HepG2 (cell line): ENCODE measurements at regions not wholly inside any gene's neighbourhood (a gene's known extent, or its start where the extent isn't known, plus 50 kb on each side); places are given as distances from the start of the nearest gene placed in this dataset.

Experiments
- EP300 ChIP-seq, 3 experiments: sonication (generic) in 1 of 3; formaldehyde crosslinking in 1 of 3; IDR thresholded peaks; 2 replicates each; pipeline versions ENCODE4 v1.5.1 to v1.6.1; 2011 to 2020; ENCODE audit warnings: low read depth in 2 of 3, low read length in 2 of 3, borderline replicate concordance in 1 of 3, improper control_type of control experiment in 1 of 3, mild to moderate bottlenecking in 1 of 3, missing genetic modification reagents in 1 of 3, moderate library complexity in 1 of 3
- ESRRA ChIP-seq: sonication (generic); formaldehyde crosslinking; IDR thresholded peaks from 2 replicates; pipeline ENCODE4 v1.5.1; 2020; ENCODE audit warnings: mild to moderate bottlenecking, low read depth, missing genetic modification reagents
- EZH2 ChIP-seq: conservative IDR thresholded peaks from 2 replicates; pipeline ENCODE4 v1.6.1; 2012; ENCODE audit warnings: mild to moderate bottlenecking, low read depth, low read length, moderate library complexity
- JUNB ChIP-seq: sonication (generic); formaldehyde crosslinking; IDR thresholded peaks from 2 replicates; pipeline ENCODE4 v1.8.0; 2022; ENCODE audit warnings: missing genetic modification reagents, mild to moderate bottlenecking, borderline replicate concordance
- NFRKB ChIP-seq: fragments of 450-650 bp; IDR thresholded peaks from 2 replicates; pipeline ENCODE4 v1.6.1; 2017
- POLR2A ChIP-seq, 2 experiments: IDR thresholded peaks; 2 replicates each; pipeline ENCODE4 v1.6.1; 2011; ENCODE audit warnings: low read depth in 2 of 2, low read length in 2 of 2, mild to moderate bottlenecking in 1 of 2, moderate library complexity in 1 of 2; ENCODE audit not compliant: insufficient read depth in 1 of 2
- ZNF660 ChIP-seq: sonication (generic); formaldehyde crosslinking; IDR thresholded peaks from 2 replicates; pipeline ENCODE4 v1.5.1; 2020; ENCODE audit warnings: mild to moderate bottlenecking, low read depth, missing genetic modification reagents, borderline replicate concordance
- TF ChIP-seq, protein P1 (sequence below), 2 experiments: sonication (generic) in 1 of 2; formaldehyde crosslinking in 1 of 2; IDR thresholded peaks; 2 replicates each; pipeline versions ENCODE4 v1.4.0 to v1.6.1; 2018 to 2020; ENCODE audit warnings: missing genetic modification reagents in 2 of 2, borderline replicate concordance in 1 of 2, low read depth in 1 of 2, mild to moderate bottlenecking in 1 of 2, missing biosample characterization in 1 of 2
- TF ChIP-seq, protein P2 (sequence below): sonication (generic); formaldehyde crosslinking; IDR thresholded peaks from 2 replicates; pipeline ENCODE4 v1.8.0; 2022; ENCODE audit warnings: missing genetic modification reagents, mild to moderate bottlenecking, borderline replicate concordance

DNA sequence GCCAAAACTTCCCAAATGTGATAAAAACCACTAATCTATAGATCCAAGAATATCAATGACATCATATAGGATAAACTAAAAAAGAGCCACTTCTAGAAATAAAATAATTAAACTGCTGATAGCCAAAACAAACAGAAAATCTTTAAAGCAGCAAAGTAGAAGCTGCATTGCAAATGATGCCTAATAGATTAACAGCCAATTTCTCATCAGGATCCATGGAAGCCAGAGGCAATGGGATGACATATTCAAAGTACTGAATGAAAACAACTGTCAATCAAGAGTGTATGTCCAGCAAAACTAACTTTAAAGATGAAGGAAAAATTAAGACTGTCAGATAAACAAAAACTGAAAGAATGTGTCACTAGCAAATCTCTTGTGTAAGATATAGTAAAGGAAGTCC, 224.8 kb downstream of the PSAT1 start:
- TF ChIP-seq POLR2A (IDR thresholded peaks at IDR 0.05; ENCODE audit: insufficient read depth in 1 of 2, low read depth in 2 of 2, low read length in 2 of 2) = no peak
- TF ChIP-seq, protein P1, sequence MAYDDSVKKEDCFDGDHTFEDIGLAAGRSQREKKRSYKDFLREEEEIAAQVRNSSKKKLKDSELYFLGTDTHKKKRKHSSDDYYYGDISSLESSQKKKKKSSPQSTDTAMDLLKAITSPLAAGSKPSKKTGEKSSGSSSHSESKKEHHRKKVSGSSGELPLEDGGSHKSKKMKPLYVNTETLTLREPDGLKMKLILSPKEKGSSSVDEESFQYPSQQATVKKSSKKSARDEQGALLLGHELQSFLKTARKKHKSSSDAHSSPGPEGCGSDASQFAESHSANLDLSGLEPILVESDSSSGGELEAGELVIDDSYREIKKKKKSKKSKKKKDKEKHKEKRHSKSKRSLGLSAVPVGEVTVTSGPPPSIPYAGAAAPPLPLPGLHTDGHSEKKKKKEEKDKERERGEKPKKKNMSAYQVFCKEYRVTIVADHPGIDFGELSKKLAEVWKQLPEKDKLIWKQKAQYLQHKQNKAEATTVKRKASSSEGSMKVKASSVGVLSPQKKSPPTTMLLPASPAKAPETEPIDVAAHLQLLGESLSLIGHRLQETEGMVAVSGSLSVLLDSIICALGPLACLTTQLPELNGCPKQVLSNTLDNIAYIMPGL (CRISPR knock-in tag; IDR thresholded peaks at IDR 0.05; ENCODE audit: borderline replicate concordance in 1 of 2, low read depth in 1 of 2) = no peak
- TF ChIP-seq ESRRA (CRISPR knock-in tag) = no peak
- TF ChIP-seq, protein P2, sequence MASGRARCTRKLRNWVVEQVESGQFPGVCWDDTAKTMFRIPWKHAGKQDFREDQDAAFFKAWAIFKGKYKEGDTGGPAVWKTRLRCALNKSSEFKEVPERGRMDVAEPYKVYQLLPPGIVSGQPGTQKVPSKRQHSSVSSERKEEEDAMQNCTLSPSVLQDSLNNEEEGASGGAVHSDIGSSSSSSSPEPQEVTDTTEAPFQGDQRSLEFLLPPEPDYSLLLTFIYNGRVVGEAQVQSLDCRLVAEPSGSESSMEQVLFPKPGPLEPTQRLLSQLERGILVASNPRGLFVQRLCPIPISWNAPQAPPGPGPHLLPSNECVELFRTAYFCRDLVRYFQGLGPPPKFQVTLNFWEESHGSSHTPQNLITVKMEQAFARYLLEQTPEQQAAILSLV (CRISPR knock-in tag) = no peak
- TF ChIP-seq ZNF660 (CRISPR knock-in tag) = no peak
- TF ChIP-seq JUNB (CRISPR knock-in tag) = no peak
- no peak for TF ChIP-seq EZH2
- no peak for TF ChIP-seq EP300 (IDR thresholded peaks at IDR 0.05; ENCODE audit: low read depth in 2 of 2, low read length in 2 of 2)
- TF ChIP-seq EP300 (CRISPR knock-in tag; IDR thresholded peaks at IDR 0.05; ENCODE audit: borderline replicate concordance) = no peak
- TF ChIP-seq NFRKB = no peak
